GM23248 (cell line): ENCODE measurements at regions not wholly inside any gene's neighbourhood (a gene's known extent, or its start where the extent isn't known, plus 50 kb on each side); places are given as distances from the start of the nearest gene placed in this dataset.

Source experiments
- EZH2 ChIP-seq: fragments of 200-600 bp; sonication (generic); IDR thresholded peaks from 2 replicates; pipeline ENCODE4 v1.6.1; 2018; ENCODE audit warnings: antibody characterized with exemption, mild to moderate bottlenecking; ENCODE audit not compliant: insufficient read depth, poor library complexity, severe bottlenecking
- EZH2phosphoT487 ChIP-seq: fragments of 200-600 bp; sonication (generic); IDR thresholded peaks from 2 replicates; pipeline ENCODE4 v1.6.1; 2018; ENCODE audit warnings: antibody characterized with exemption, moderate library complexity, mild to moderate bottlenecking, low read depth; ENCODE audit not compliant: insufficient read depth

DNA sequence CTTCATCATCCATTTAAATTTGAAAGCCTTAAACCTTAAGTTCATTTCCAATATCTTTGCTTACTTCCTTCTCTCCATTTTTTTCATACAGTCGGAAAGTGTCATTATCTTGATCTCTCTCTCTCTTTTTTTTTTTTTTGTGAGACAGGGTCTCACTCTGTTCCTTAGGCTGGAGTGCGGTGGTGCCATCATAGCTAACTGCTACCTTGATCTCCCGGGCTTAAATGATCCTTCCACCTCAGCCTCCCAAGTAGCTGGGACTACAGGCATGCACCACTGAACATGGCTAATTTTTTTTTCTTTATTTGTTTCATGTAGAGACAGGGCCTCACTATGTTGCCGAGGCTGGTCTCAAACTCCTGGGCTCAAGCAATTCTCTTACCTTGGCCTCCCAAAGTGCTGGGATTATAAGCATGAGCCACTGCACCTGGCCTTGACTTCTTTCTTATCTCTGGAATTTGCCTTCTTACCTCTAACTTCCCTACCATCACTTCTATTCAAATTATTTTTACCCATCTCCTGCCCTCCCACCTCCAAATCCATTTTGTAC, 222.2 kb downstream of the MYCN start:
- no peak for TF ChIP-seq EZH2phosphoT487
- no peak for TF ChIP-seq EZH2
